ENCODE measurements at regions not wholly inside any gene's neighbourhood (a gene's known extent, or its start where the extent isn't known, plus 50 kb on each side); places are given as distances from the start of the nearest gene placed in this dataset.

DNA sequence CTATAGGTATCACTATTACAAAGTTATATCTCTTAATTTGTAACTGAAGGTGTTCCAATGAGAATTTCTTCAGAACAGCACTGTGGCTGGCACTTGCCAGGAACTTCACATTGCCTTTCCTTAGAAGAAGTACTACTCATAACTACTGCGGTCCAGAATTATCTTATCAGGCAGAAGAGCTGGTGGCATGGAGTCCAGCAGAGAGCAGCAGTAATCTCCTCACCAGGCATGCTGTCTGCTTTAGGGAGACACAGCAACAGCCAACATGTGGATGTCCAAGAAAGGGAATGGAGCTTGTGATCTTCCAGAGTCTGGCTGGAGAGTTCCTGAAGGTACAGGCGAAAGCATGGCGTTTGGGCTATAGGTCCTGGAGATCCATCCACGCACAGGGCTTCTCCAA lies 919.7 kb upstream of the NR2F2 start:
- Histone ChIP-seq H4K20me1 (no peaks in the 10 kb centered on the region), H3K4me3 (no peak overlapping the region), H3K9me3 (no peaks in the 10 kb centered on the region), H3K27me3 (no peaks in the 10 kb centered on the region), H3K36me3 (no peaks in the 10 kb centered on the region), H3K27ac (no peak overlapping the region), H3K9ac (no peak overlapping the region), H3K4me2 (no peak overlapping the region), H3K4me1 (no peaks in the 10 kb centered on the region)
- TF ChIP-seq Cebpa-rat (IDR thresholded peaks at IDR 0.05): no peak

- H3K9ac ChIP-seq: no peak overlapping the region
- H3K27ac ChIP-seq: no peak overlapping the region
- no peak for TF ChIP-seq Cebpa-rat (IDR thresholded peaks at IDR 0.05)
- H3K4me2 ChIP-seq: no peak overlapping the region
- H3K4me3 ChIP-seq: no peak overlapping the region
- H3K9me3 ChIP-seq: peaks cover 14% of the 10 kb centered on the region
- H3K27me3 ChIP-seq: no peaks in the 10 kb centered on the region
- no peaks in the 10 kb centered on the region for H3K36me3 ChIP-seq
- H4K20me1 ChIP-seq: no peaks in the 10 kb centered on the region
- H3K4me1 ChIP-seq: no peaks in the 10 kb centered on the region
Observed at GRCh38 chr15:95416576-95416975, 913.9 kb upstream of the NR2F2 start.

GRCh38 chr15:95417761-95418160 lies 912.7 kb upstream of the NR2F2 start:
- no peak overlapping the region for H3K4me3 ChIP-seq
- no peak overlapping the region for H3K27ac ChIP-seq
- H3K9me3 ChIP-seq: peaks cover 24% of the 10 kb centered on the region
- H3K27me3 ChIP-seq: no peaks in the 10 kb centered on the region
- no peaks in the 10 kb centered on the region for H3K36me3 ChIP-seq
- no peak overlapping the region for H3K9ac ChIP-seq
- no peak overlapping the region for H3K4me2 ChIP-seq
- no peaks in the 10 kb centered on the region for H4K20me1 ChIP-seq
- no peak for TF ChIP-seq Cebpa-rat (IDR thresholded peaks at IDR 0.05)
- no peaks in the 10 kb centered on the region for H3K4me1 ChIP-seq

- Histone ChIP-seq H3K4me1 (no peaks in the 10 kb centered on the region), H4K20me1 (no peaks in the 10 kb centered on the region), H3K9me3 (peaks cover 31% of the 10 kb centered on the region), H3K4me2 (no peak overlapping the region), H3K4me3 (no peak overlapping the region), H3K9ac (no peak overlapping the region), H3K27me3 (no peaks in the 10 kb centered on the region), H3K27ac (no peak overlapping the region), H3K36me3 (no peaks in the 10 kb centered on the region)
- no peak for TF ChIP-seq Cebpa-rat (IDR thresholded peaks at IDR 0.05)
Observed at GRCh38 chr15:95422255-95422654, 908.2 kb upstream of the NR2F2 start.

- no peak overlapping the region for H3K27ac ChIP-seq
- H3K4me2 ChIP-seq: no peak overlapping the region
- peaks cover 23% of the 10 kb centered on the region for H3K9me3 ChIP-seq
- H3K9ac ChIP-seq: no peak overlapping the region
- TF ChIP-seq Cebpa-rat (IDR thresholded peaks at IDR 0.05): no peak
- no peaks in the 10 kb centered on the region for H3K4me1 ChIP-seq
- H3K4me3 ChIP-seq: no peak overlapping the region
- no peaks in the 10 kb centered on the region for H3K27me3 ChIP-seq
- no peaks in the 10 kb centered on the region for H4K20me1 ChIP-seq
- H3K36me3 ChIP-seq: no peaks in the 10 kb centered on the region
Observed at GRCh38 chr15:95425859-95426258, 904.6 kb upstream of the NR2F2 start.

GRCh38 chr15:95429345-95429744 lies 901.2 kb upstream of the NR2F2 start:
- Histone ChIP-seq H3K36me3 (no peaks in the 10 kb centered on the region), H3K27ac (no peak overlapping the region), H3K9ac (no peak overlapping the region), H4K20me1 (no peaks in the 10 kb centered on the region), H3K27me3 (no peaks in the 10 kb centered on the region), H3K4me3 (no peak overlapping the region), H3K4me1 (no peaks in the 10 kb centered on the region), H3K9me3 (no peaks in the 10 kb centered on the region), H3K4me2 (no peak overlapping the region)
- TF ChIP-seq Cebpa-rat (IDR thresholded peaks at IDR 0.05): no peak

- H3K27ac ChIP-seq: no peak overlapping the region
- H3K4me2 ChIP-seq: no peak overlapping the region
- H3K36me3 ChIP-seq: no peaks in the 10 kb centered on the region
- H3K4me1 ChIP-seq: no peaks in the 10 kb centered on the region
- no peak overlapping the region for H3K9ac ChIP-seq
- no peak overlapping the region for H3K4me3 ChIP-seq
- no peaks in the 10 kb centered on the region for H4K20me1 ChIP-seq
- TF ChIP-seq Cebpa-rat (IDR thresholded peaks at IDR 0.05): no peak
- H3K27me3 ChIP-seq: no peaks in the 10 kb centered on the region
- no peaks in the 10 kb centered on the region for H3K9me3 ChIP-seq
Observed at GRCh38 chr15:95431518-95431917, 899.0 kb upstream of the NR2F2 start.

- no peak overlapping the region for H3K9ac ChIP-seq
- TF ChIP-seq Cebpa-rat (IDR thresholded peaks at IDR 0.05): no peak
- H3K4me2 ChIP-seq: no peak overlapping the region
- no peaks in the 10 kb centered on the region for H3K27me3 ChIP-seq
- no peaks in the 10 kb centered on the region for H3K9me3 ChIP-seq
- H3K4me1 ChIP-seq: no peaks in the 10 kb centered on the region
- no peak overlapping the region for H3K27ac ChIP-seq
- no peak overlapping the region for H3K4me3 ChIP-seq
- H4K20me1 ChIP-seq: no peaks in the 10 kb centered on the region
- no peaks in the 10 kb centered on the region for H3K36me3 ChIP-seq
Observed at GRCh38 chr15:95432878-95433405, 897.6 kb upstream of the NR2F2 start.

DNA sequence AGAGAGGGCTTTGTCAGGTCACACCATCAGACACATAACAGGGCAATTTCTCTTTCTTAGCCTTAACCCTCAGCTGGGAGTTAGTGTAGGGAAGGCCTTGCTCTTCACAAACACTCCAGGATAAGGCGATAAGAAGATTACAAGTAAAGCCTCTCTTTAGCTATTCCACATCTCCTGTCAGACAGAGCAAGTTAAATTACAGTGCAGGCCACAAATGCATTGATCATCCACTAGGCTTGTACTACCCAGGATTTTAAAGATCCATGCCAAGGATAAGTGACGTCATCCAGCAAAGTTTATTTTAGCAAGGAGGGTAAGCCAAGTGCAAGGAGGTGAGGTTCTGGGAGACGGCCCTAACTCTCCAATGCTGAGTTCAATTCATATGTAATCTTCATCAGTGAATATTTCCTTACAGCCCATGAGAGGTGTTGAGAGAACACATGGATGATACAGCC lies 890.6 kb upstream of the NR2F2 start:
- no peak overlapping the region for H3K4me2 ChIP-seq
- no peak overlapping the region for H3K27ac ChIP-seq
- H3K36me3 ChIP-seq: no peaks in the 10 kb centered on the region
- no peaks in the 10 kb centered on the region for H3K4me1 ChIP-seq
- no peak overlapping the region for H3K4me3 ChIP-seq
- H3K27me3 ChIP-seq: peaks cover 42% of the 10 kb centered on the region
- no peaks in the 10 kb centered on the region for H4K20me1 ChIP-seq
- H3K9ac ChIP-seq: no peak overlapping the region
- H3K9me3 ChIP-seq: peaks cover 5% of the 10 kb centered on the region; the same call in 1 of the 2 replicates
- no peak for TF ChIP-seq Cebpa-rat (IDR thresholded peaks at IDR 0.05)

GRCh38 chr15:95440712-95441111 lies 889.8 kb upstream of the NR2F2 start:
- H4K20me1 ChIP-seq: no peaks in the 10 kb centered on the region
- TF ChIP-seq Cebpa-rat (IDR thresholded peaks at IDR 0.05): no peak
- no peak overlapping the region for H3K9ac ChIP-seq
- peaks cover 49% of the 10 kb centered on the region for H3K27me3 ChIP-seq
- no peaks in the 10 kb centered on the region for H3K36me3 ChIP-seq
- no peak overlapping the region for H3K4me2 ChIP-seq
- H3K4me3 ChIP-seq: no peak overlapping the region
- H3K4me1 ChIP-seq: no peaks in the 10 kb centered on the region
- no peak overlapping the region for H3K27ac ChIP-seq
- H3K9me3 ChIP-seq: peaks cover 5% of the 10 kb centered on the region; the same call in 1 of the 2 replicates

Data from BLaER1 (cell line).